Smooth muscle cell (in vitro differentiated cells): ENCODE measurements at regions not wholly inside any gene's neighbourhood (a gene's known extent, or its start where the extent isn't known, plus 50 kb on each side); places are given as distances from the start of the nearest gene placed in this dataset.

ENCODE experiments used
- DNase-seq: peaks from one replicate; lab custom pipeline; 2025; ENCODE audit not compliant: unreplicated experiment; lab: John Stamatoyannopoulos, UW
- H2AFZ ChIP-seq: fragments of 200-600 bp; sonication (generic); 2 replicates; pipeline ENCODE4 v1.6.0; 2016; ENCODE audit warnings: antibody characterized with exemption, low read depth, mild to moderate bottlenecking
- H3F3A ChIP-seq: fragments of 200-600 bp; sonication (generic); 2 replicates; pipeline ENCODE4 v1.6.0; 2017; ENCODE audit warnings: antibody characterized with exemption, low read depth
- H3K27ac ChIP-seq: fragments of 200-600 bp; sonication (generic); 2 replicates; pipeline ENCODE4 v1.5.1; 2016; ENCODE audit warnings: low read depth, mild to moderate bottlenecking
- H3K27me3 ChIP-seq: fragments of 200-600 bp; sonication (generic); 2 replicates; pipeline ENCODE4 v1.6.1; 2016; ENCODE audit warnings: low read depth, mild to moderate bottlenecking
- H3K36me3 ChIP-seq: fragments of 200-600 bp; sonication (generic); 2 replicates; pipeline ENCODE4 v1.5.1; 2016; ENCODE audit warnings: low read depth
- H3K4me1 ChIP-seq: fragments of 200-600 bp; sonication (generic); 2 replicates; pipeline ENCODE4 v1.5.1; 2016; ENCODE audit warnings: low read depth
- H3K4me2 ChIP-seq: fragments of 200-600 bp; sonication (generic); 2 replicates; pipeline ENCODE4 v1.6.0; 2016; ENCODE audit warnings: mild to moderate bottlenecking
- H3K4me3 ChIP-seq: fragments of 200-600 bp; sonication (generic); 2 replicates; pipeline ENCODE4 v1.5.1; 2016; ENCODE audit warnings: mild to moderate bottlenecking
- H3K79me2 ChIP-seq: fragments of 200-600 bp; sonication (generic); 2 replicates; pipeline ENCODE4 v1.6.0; 2016; ENCODE audit warnings: low read depth, mild to moderate bottlenecking
- H3K9ac ChIP-seq: fragments of 200-600 bp; sonication (generic); 2 replicates; pipeline ENCODE4 v1.6.0; 2016; ENCODE audit warnings: low read depth
- H3K9me3 ChIP-seq: fragments of 200-600 bp; sonication (generic); replicated peaks from 2 replicates; pipeline ENCODE4 v1.5.1; 2016; ENCODE audit warnings: low read depth
- H4K20me1 ChIP-seq: fragments of 200-600 bp; sonication (generic); 2 replicates; pipeline ENCODE4 v1.6.0; 2016; ENCODE audit warnings: low read depth
- CTCF ChIP-seq: fragments of 200-600 bp; sonication (generic); IDR thresholded peaks from 2 replicates; pipeline ENCODE4 v1.5.1; 2017; ENCODE audit warnings: borderline replicate concordance, mild to moderate bottlenecking, antibody characterized with exemption; ENCODE audit not compliant: insufficient read depth, poor library complexity, severe bottlenecking
- WGBS: methylation state at CpG from one replicate; pipeline ENCODE4 v1.1.7; 2016; ENCODE audit warnings: low lambda C conversion rate; 5-methylcytosine and 5-hydroxymethylcytosine counted together

- no peak overlapping the region for H3K4me3 ChIP-seq
- no peak overlapping the region for H3K27ac ChIP-seq
- H3K9ac ChIP-seq: no peak overlapping the region
- no peaks in the 10 kb centered on the region for H3F3A ChIP-seq
- H4K20me1 ChIP-seq: no peaks in the 10 kb centered on the region
- DNase-seq: no peak
- H2AFZ ChIP-seq: no peak overlapping the region
- no peaks in the 10 kb centered on the region for H3K9me3 ChIP-seq
- no peak overlapping the region for H3K4me2 ChIP-seq
- WGBS: 93% methylated on average over 10 of the region's 10 CpGs
- no peaks in the 10 kb centered on the region for H3K36me3 ChIP-seq
- no peaks in the 10 kb centered on the region for H3K79me2 ChIP-seq
- TF ChIP-seq CTCF: no peak
- H3K4me1 ChIP-seq: no peaks in the 10 kb centered on the region
- H3K27me3 ChIP-seq: no peaks in the 10 kb centered on the region
Measured at GRCh38 chr11:70593446-70593983, 195.2 kb downstream of the CTTN start.

DNA sequence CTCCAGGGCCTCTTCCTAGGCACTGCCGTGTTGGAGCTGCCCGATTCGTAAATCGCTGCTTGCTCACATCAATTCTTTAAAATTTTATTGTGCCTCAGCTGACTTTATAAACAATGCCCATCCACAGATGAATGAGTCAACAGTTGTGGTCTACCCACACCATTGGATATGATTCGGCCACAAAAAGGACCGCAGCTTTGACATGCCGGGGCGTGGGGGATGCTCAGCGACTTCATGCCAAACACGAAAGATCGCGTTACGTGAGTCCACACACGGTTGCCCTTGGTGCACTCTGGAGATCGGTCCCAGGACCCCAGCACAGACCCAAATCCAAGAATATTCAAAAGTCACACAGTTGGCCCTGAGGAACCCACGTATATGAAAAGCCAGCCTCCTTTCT is 195.7 kb downstream of the CTTN start:
- no peak overlapping the region for H3K4me2 ChIP-seq
- H3K27me3 ChIP-seq: no peaks in the 10 kb centered on the region
- no peaks in the 10 kb centered on the region for H3K4me1 ChIP-seq
- DNase-seq: no peak
- H3K79me2 ChIP-seq: no peaks in the 10 kb centered on the region
- no peak overlapping the region for H3K9ac ChIP-seq
- H3K36me3 ChIP-seq: no peaks in the 10 kb centered on the region
- no peak for TF ChIP-seq CTCF
- no peak overlapping the region for H3K4me3 ChIP-seq
- no peak overlapping the region for H2AFZ ChIP-seq
- H3K9me3 ChIP-seq: no peaks in the 10 kb centered on the region
- H3K27ac ChIP-seq: no peak overlapping the region
- no peaks in the 10 kb centered on the region for H3F3A ChIP-seq
- 90% methylated on average over 16 of the region's 16 CpGs for WGBS
- H4K20me1 ChIP-seq: no peaks in the 10 kb centered on the region

GRCh38 chr11:70594606-70595005 is 196.3 kb downstream of the CTTN start:
- no peak overlapping the region for H3K27ac ChIP-seq
- TF ChIP-seq CTCF: no peak
- no peak overlapping the region for H3K9ac ChIP-seq
- 96% methylated on average over 10 of the region's 10 CpGs for WGBS
- H3K27me3 ChIP-seq: no peaks in the 10 kb centered on the region
- no peaks in the 10 kb centered on the region for H3K4me1 ChIP-seq
- H3K4me3 ChIP-seq: no peak overlapping the region
- no peak overlapping the region for H3K4me2 ChIP-seq
- DNase-seq: no peak
- H3K36me3 ChIP-seq: no peaks in the 10 kb centered on the region
- H4K20me1 ChIP-seq: no peaks in the 10 kb centered on the region
- H2AFZ ChIP-seq: no peak overlapping the region
- no peaks in the 10 kb centered on the region for H3K9me3 ChIP-seq
- no peaks in the 10 kb centered on the region for H3K79me2 ChIP-seq
- no peaks in the 10 kb centered on the region for H3F3A ChIP-seq

DNA sequence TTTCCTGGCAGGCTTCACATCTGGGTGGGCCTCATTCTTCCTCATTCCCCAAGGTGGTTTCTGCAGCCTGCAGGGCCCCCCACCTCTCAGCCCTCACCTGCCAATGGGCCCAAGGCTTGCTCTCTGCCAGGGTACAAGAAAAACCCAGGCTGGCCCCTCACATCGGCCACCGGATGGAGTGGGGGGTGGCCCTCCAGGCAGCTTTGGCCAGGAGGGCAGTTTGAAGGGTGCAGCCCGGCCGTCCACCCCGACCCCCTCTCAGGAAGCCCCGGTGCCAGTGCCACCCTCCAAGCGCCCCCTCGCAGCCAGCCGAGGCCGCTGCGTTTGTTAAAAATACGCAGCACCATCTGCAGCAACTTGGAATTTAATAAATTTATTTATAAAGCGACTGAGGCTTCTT is 196.7 kb downstream of the CTTN start:
- H3K4me1 ChIP-seq: no peaks in the 10 kb centered on the region
- no peaks in the 10 kb centered on the region for H3K36me3 ChIP-seq
- no peak for DNase-seq
- TF ChIP-seq CTCF: no peak
- no peak overlapping the region for H2AFZ ChIP-seq
- H3K27me3 ChIP-seq: no peaks in the 10 kb centered on the region
- H3K27ac ChIP-seq: no peak overlapping the region
- no peak overlapping the region for H3K4me3 ChIP-seq
- no peak overlapping the region for H3K4me2 ChIP-seq
- no peaks in the 10 kb centered on the region for H3F3A ChIP-seq
- H3K9me3 ChIP-seq: no peaks in the 10 kb centered on the region
- no peak overlapping the region for H3K9ac ChIP-seq
- 86% methylated on average over 13 of the region's 13 CpGs for WGBS
- no peaks in the 10 kb centered on the region for H3K79me2 ChIP-seq
- H4K20me1 ChIP-seq: no peaks in the 10 kb centered on the region
